ENCODE measurements at regions not wholly inside any gene's neighbourhood (a gene's known extent, or its start where the extent isn't known, plus 50 kb on each side); places are given as distances from the start of the nearest gene placed in this dataset.

- TF ChIP-seq, protein P1, sequence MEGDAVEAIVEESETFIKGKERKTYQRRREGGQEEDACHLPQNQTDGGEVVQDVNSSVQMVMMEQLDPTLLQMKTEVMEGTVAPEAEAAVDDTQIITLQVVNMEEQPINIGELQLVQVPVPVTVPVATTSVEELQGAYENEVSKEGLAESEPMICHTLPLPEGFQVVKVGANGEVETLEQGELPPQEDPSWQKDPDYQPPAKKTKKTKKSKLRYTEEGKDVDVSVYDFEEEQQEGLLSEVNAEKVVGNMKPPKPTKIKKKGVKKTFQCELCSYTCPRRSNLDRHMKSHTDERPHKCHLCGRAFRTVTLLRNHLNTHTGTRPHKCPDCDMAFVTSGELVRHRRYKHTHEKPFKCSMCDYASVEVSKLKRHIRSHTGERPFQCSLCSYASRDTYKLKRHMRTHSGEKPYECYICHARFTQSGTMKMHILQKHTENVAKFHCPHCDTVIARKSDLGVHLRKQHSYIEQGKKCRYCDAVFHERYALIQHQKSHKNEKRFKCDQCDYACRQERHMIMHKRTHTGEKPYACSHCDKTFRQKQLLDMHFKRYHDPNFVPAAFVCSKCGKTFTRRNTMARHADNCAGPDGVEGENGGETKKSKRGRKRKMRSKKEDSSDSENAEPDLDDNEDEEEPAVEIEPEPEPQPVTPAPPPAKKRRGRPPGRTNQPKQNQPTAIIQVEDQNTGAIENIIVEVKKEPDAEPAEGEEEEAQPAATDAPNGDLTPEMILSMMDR (IDR thresholded peaks at IDR 0.05 in 4 of 5, conservative IDR thresholded peaks at IDR 0.05 in 1 of 5) = no peak
- TF ChIP-seq POLR2A (IDR thresholded peaks at IDR 0.05) = no peak
Measured at GRCh38 chr2:205852457-205852856, 170.2 kb downstream of the NRP2 start.

Data from gastrocnemius medialis (tissue), 4 donors.